ENCODE measurements at regions not wholly inside any gene's neighbourhood (a gene's known extent, or its start where the extent isn't known, plus 50 kb on each side); places are given as distances from the start of the nearest gene placed in this dataset.

DNA sequence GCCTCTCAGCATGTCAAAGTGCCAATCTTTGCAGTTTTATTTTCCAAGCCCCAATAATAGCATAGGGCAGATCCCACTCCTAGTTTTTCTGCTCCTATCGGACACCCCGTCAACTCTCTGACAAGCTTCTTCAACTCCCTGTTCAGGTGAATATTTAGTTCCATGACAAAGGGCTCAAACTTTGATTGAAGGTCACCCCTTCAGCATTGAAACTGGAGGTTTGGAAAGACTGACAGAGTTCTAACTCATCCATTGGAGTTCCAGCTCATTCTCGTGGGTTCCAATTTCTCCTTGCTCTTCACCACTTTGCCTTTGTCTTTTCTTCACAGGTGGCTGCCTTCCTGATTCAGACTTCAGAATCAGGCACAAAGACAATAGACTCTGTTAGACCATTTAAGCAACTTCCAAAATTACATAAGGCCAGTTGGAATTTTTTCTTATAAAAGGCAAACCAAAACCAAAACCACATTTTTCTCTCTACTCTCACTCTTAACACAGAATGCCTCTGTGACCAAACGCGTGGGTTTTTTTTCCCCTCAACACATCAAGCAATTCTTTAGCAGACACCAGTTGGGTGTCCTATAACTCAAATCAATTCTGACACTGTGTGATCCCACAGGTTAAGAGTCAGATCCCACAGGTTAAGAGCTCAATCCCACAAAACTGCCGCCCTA is 169.3 kb upstream of the USP25 start:
- H3K27ac ChIP-seq (ENCODE audit: low read depth, low read length), result no peak overlapping the region
- no peak for FAIRE-seq

DNA sequence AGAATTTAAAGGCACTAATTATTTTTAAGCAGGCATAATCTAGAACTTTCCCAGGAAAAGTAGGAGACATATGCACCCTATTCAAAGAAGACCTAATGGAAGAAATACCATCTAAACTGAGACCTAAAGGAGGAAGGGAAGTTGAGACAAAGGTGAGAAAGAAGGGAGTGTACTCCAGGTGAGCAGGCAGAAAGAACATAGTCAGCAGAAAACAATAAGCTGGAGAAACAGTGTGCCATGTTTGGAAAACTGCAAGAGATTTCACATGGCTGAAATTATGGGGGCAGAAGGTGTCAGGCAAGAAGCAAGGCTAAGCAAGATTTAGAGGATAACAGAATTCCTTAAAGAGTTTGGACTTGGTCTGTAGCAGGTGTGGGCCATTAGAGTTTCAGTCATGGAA is 167.0 kb upstream of the USP25 start:
- H3K9me3 ChIP-seq (ENCODE audit: insufficient read depth, low read depth, low read length), result no peaks in the 10 kb centered on the region
- peaks cover 12% of the 10 kb centered on the region for H3K27me3 Mint-ChIP-seq (ENCODE audit: low read depth, unreplicated experiment)
- H3K79me2 ChIP-seq (ENCODE audit: insufficient read depth, low read length), result no peaks in the 10 kb centered on the region
- H3K4me2 ChIP-seq (ENCODE audit: low read length), result no peak overlapping the region
- TF ChIP-seq, protein P1, sequence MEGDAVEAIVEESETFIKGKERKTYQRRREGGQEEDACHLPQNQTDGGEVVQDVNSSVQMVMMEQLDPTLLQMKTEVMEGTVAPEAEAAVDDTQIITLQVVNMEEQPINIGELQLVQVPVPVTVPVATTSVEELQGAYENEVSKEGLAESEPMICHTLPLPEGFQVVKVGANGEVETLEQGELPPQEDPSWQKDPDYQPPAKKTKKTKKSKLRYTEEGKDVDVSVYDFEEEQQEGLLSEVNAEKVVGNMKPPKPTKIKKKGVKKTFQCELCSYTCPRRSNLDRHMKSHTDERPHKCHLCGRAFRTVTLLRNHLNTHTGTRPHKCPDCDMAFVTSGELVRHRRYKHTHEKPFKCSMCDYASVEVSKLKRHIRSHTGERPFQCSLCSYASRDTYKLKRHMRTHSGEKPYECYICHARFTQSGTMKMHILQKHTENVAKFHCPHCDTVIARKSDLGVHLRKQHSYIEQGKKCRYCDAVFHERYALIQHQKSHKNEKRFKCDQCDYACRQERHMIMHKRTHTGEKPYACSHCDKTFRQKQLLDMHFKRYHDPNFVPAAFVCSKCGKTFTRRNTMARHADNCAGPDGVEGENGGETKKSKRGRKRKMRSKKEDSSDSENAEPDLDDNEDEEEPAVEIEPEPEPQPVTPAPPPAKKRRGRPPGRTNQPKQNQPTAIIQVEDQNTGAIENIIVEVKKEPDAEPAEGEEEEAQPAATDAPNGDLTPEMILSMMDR (IDR thresholded peaks at IDR 0.05; ENCODE audit: insufficient read depth, low read depth, low read length), result no peak
- no peak for TF ChIP-seq EZH2 (IDR thresholded peaks at IDR 0.05; ENCODE audit: insufficient read depth, low read length)
- no peak overlapping the region for H3K27ac ChIP-seq (ENCODE audit: low read depth, low read length)
- H2AFZ ChIP-seq (ENCODE audit: low read depth, low read length), result no peak overlapping the region
- H3K36me3 ChIP-seq (ENCODE audit: insufficient read depth, low read length), result no peaks in the 10 kb centered on the region
- H3K4me3 Mint-ChIP-seq (ENCODE audit: unreplicated experiment), result no peak overlapping the region
- H3K36me3 Mint-ChIP-seq (ENCODE audit: low read depth, unreplicated experiment), result no peaks in the 10 kb centered on the region
- H3K27ac Mint-ChIP-seq (ENCODE audit: unreplicated experiment), result no peak overlapping the region
- no peaks in the 10 kb centered on the region for H4K20me1 ChIP-seq (ENCODE audit: insufficient read depth, low read length)
- DNase-seq (ENCODE audit: low read depth), result no peak
- no peaks in the 10 kb centered on the region for H3K4me1 ChIP-seq (ENCODE audit: insufficient read depth, low read length)
- no peak overlapping the region for H3K9ac ChIP-seq (ENCODE audit: low read length)
- no peak for FAIRE-seq
- H3K9me3 Mint-ChIP-seq (ENCODE audit: unreplicated experiment), result no peaks in the 10 kb centered on the region
- H3K4me3 ChIP-seq (ENCODE audit: insufficient read depth, low read depth, low read length), result no peak overlapping the region
- H3K4me1 Mint-ChIP-seq (ENCODE audit: low read depth, unreplicated experiment), result peaks cover 5% of the 10 kb centered on the region
- H3K27me3 ChIP-seq (ENCODE audit: insufficient read depth, low read length), result no peaks in the 10 kb centered on the region

More for the DNA sequence above, 169.3 kb upstream of the USP25 start:
- H3K36me3 Mint-ChIP-seq (ENCODE audit: low read depth, unreplicated experiment), result no peaks in the 10 kb centered on the region
- Histone ChIP-seq H3K36me3 (ENCODE audit: insufficient read depth, low read length) (no peaks in the 10 kb centered on the region), H3K9me3 (ENCODE audit: insufficient read depth, low read depth, low read length) (no peaks in the 10 kb centered on the region), H3K4me1 (ENCODE audit: insufficient read depth, low read length) (no peaks in the 10 kb centered on the region), H2AFZ (ENCODE audit: low read depth, low read length) (no peak overlapping the region), H3K9ac (ENCODE audit: low read length) (no peak overlapping the region), H3K79me2 (ENCODE audit: insufficient read depth, low read length) (no peaks in the 10 kb centered on the region), H3K4me2 (ENCODE audit: low read length) (no peak overlapping the region), H3K27me3 (ENCODE audit: insufficient read depth, low read length) (no peaks in the 10 kb centered on the region), H3K4me3 (ENCODE audit: insufficient read depth, low read depth, low read length) (no peak overlapping the region), H4K20me1 (ENCODE audit: insufficient read depth, low read length) (no peaks in the 10 kb centered on the region)
- TF ChIP-seq EZH2 (IDR thresholded peaks at IDR 0.05; ENCODE audit: insufficient read depth, low read length), result no peak
- TF ChIP-seq, protein P1 (IDR thresholded peaks at IDR 0.05; ENCODE audit: insufficient read depth, low read depth, low read length), result no peak
- peaks cover 7% of the 10 kb centered on the region for H3K9me3 Mint-ChIP-seq (ENCODE audit: unreplicated experiment)
- peak; percentile 2 for DNase-seq (ENCODE audit: low read depth)
- H3K27me3 Mint-ChIP-seq (ENCODE audit: low read depth, unreplicated experiment), result peaks cover 9% of the 10 kb centered on the region
- H3K4me3 Mint-ChIP-seq (ENCODE audit: unreplicated experiment), result no peak overlapping the region
- peaks cover 5% of the 10 kb centered on the region for H3K4me1 Mint-ChIP-seq (ENCODE audit: low read depth, unreplicated experiment)
- peak overlapping the region; percentile 10 for H3K27ac Mint-ChIP-seq (ENCODE audit: unreplicated experiment)

DNA sequence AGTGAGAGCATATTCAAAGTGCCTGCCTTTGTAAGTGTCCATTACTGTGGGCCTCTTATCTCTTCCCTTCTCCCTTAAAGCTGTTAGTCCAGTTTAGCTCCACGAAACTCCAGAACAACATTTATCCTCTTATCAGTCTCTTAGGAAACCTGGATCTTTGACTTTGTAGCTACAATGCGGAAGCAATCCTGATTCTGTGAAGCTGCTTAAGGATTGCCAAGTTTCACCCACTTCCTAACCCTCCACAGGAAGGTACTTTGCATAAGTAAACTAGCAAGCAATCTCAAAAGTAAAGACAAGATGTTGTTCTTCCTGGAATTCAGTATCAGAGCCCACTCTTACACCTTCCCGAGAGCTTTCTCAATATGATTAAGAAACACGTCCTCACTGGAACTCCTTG is 164.9 kb upstream of the USP25 start:
- Histone ChIP-seq H3K27ac (ENCODE audit: low read depth, low read length) (no peak overlapping the region), H3K27me3 (ENCODE audit: insufficient read depth, low read length) (no peaks in the 10 kb centered on the region), H3K4me3 (ENCODE audit: insufficient read depth, low read depth, low read length) (no peak overlapping the region), H3K4me1 (ENCODE audit: insufficient read depth, low read length) (no peaks in the 10 kb centered on the region), H3K4me2 (ENCODE audit: low read length) (no peak overlapping the region), H3K79me2 (ENCODE audit: insufficient read depth, low read length) (no peaks in the 10 kb centered on the region), H3K36me3 (ENCODE audit: insufficient read depth, low read length) (no peaks in the 10 kb centered on the region), H3K9me3 (ENCODE audit: insufficient read depth, low read depth, low read length) (no peaks in the 10 kb centered on the region), H2AFZ (ENCODE audit: low read depth, low read length) (no peak overlapping the region), H3K9ac (ENCODE audit: low read length) (no peak overlapping the region), H4K20me1 (ENCODE audit: insufficient read depth, low read length) (no peaks in the 10 kb centered on the region)
- no peak overlapping the region for H3K4me3 Mint-ChIP-seq (ENCODE audit: unreplicated experiment)
- no peaks in the 10 kb centered on the region for H3K36me3 Mint-ChIP-seq (ENCODE audit: low read depth, unreplicated experiment)
- DNase-seq (ENCODE audit: low read depth) (no peak), FAIRE-seq (no peak)
- no peak for TF ChIP-seq EZH2 (IDR thresholded peaks at IDR 0.05; ENCODE audit: insufficient read depth, low read length)
- TF ChIP-seq, protein P1 (IDR thresholded peaks at IDR 0.05; ENCODE audit: insufficient read depth, low read depth, low read length), result no peak
- no peaks in the 10 kb centered on the region for H3K9me3 Mint-ChIP-seq (ENCODE audit: unreplicated experiment)
- H3K27me3 Mint-ChIP-seq (ENCODE audit: low read depth, unreplicated experiment), result peaks cover 15% of the 10 kb centered on the region
- peaks cover 5% of the 10 kb centered on the region for H3K4me1 Mint-ChIP-seq (ENCODE audit: low read depth, unreplicated experiment)
- H3K27ac Mint-ChIP-seq (ENCODE audit: unreplicated experiment), result no peak overlapping the region

Data from astrocyte (in vitro differentiated cells and primary cell).